ENCODE measurements at regions not wholly inside any gene's neighbourhood (a gene's known extent, or its start where the extent isn't known, plus 50 kb on each side); places are given as distances from the start of the nearest gene placed in this dataset.

DNA sequence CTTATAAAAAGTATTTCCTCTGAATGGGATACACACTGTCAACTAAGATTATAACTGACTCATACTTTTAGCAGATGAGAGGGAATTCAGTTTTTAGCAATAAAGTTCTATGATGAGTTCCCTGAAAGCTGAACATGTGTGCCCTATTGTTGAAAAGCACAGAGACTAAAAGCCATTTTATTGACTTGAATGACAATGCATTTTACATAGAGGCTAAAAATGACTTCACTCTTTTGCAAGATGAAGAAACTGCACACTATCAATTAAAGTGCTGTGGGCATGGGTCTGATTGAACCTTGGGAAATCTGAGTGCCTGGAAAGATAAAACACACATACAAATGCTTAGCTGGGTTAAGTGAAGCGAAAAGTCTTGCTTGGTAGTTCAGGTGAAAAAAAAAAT, 633.4 kb downstream of the PDHA2 start:
- no peak for FAIRE-seq
- DNase-seq: no peak
- Histone ChIP-seq H3K36me3 (ENCODE audit: control insufficient read depth in 2 of 3, insufficient read depth in 3 of 3, low read length in 3 of 3) (no peaks in the 10 kb centered on the region), H3K9ac (ENCODE audit: low read length in 3 of 3) (no peak overlapping the region), H3K4me1 (ENCODE audit: control insufficient read depth in 2 of 3, insufficient read depth in 2 of 3, low read depth in 1 of 3, low read length in 3 of 3) (no peaks in the 10 kb centered on the region), H3K4me3 (ENCODE audit: low read length in 3 of 3) (no peak overlapping the region), H3K27ac (ENCODE audit: low read depth in 2 of 2, low read length in 2 of 2) (no peak overlapping the region), H3K27me3 (ENCODE audit: control insufficient read depth, insufficient read depth, low read length) (no peaks in the 10 kb centered on the region), H3K9me3 (ENCODE audit: control insufficient read depth in 2 of 3, insufficient read depth in 1 of 3, low read length in 3 of 3) (no peaks in the 10 kb centered on the region)
- TF ChIP-seq, protein P1, sequence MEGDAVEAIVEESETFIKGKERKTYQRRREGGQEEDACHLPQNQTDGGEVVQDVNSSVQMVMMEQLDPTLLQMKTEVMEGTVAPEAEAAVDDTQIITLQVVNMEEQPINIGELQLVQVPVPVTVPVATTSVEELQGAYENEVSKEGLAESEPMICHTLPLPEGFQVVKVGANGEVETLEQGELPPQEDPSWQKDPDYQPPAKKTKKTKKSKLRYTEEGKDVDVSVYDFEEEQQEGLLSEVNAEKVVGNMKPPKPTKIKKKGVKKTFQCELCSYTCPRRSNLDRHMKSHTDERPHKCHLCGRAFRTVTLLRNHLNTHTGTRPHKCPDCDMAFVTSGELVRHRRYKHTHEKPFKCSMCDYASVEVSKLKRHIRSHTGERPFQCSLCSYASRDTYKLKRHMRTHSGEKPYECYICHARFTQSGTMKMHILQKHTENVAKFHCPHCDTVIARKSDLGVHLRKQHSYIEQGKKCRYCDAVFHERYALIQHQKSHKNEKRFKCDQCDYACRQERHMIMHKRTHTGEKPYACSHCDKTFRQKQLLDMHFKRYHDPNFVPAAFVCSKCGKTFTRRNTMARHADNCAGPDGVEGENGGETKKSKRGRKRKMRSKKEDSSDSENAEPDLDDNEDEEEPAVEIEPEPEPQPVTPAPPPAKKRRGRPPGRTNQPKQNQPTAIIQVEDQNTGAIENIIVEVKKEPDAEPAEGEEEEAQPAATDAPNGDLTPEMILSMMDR (IDR thresholded peaks at IDR 0.05; ENCODE audit: borderline replicate concordance, extremely low read depth, insufficient read depth): no peak
- intact Hi-C loops (cut with DNase I): no loop called here

DNA sequence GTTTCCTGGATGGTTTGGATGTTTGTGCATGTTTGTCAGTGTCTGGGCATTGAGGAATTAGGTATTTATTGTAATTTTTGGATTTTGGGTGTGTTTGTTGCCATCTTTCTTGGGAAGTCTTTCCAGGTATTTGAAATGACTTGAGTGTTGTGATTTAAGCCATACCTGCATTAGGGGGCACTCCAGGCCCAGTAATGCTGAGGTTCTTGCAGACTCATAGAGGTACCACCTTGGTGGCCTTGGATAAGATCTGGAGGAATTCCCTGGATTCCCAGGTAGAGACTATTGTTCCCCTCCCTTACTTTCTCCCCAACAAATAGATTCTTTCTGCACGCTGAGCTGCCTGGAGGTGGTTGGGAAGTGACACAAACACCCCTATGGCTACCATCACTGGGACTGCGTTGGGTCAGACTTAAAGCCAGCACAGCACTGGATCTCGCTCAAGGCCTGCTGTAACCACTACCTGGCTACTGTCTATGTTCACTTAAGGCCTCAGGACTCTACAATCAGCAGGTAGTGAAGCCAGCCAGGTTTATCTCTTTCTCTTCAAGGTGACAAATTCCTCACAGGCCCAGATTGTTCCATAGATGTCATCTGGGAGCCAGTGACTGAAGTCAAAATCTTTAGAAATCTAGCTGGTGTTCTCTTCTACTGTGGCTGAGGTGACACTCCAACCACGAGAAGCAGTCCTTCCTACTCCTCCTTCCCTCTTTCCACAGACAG, 643.6 kb downstream of the PDHA2 start:
- no peaks in the 10 kb centered on the region for H3K9me3 ChIP-seq (ENCODE audit: control insufficient read depth in 2 of 3, insufficient read depth in 1 of 3, low read length in 3 of 3)
- TF ChIP-seq, protein P1 (IDR thresholded peaks at IDR 0.05; ENCODE audit: borderline replicate concordance, extremely low read depth, insufficient read depth): no peak
- no peaks in the 10 kb centered on the region for H3K4me1 ChIP-seq (ENCODE audit: control insufficient read depth in 2 of 3, insufficient read depth in 2 of 3, low read depth in 1 of 3, low read length in 3 of 3)
- FAIRE-seq: no peak
- no peak overlapping the region for H3K9ac ChIP-seq (ENCODE audit: low read length in 3 of 3)
- no peak for DNase-seq
- no peaks in the 10 kb centered on the region for H3K36me3 ChIP-seq (ENCODE audit: control insufficient read depth in 2 of 3, insufficient read depth in 3 of 3, low read length in 3 of 3)
- H3K4me3 ChIP-seq (ENCODE audit: low read length in 3 of 3): no peak overlapping the region
- intact Hi-C loops (cut with DNase I): no loop called here
- no peaks in the 10 kb centered on the region for H3K27me3 ChIP-seq (ENCODE audit: control insufficient read depth, insufficient read depth, low read length)
- no peak overlapping the region for H3K27ac ChIP-seq (ENCODE audit: low read depth in 2 of 2, low read length in 2 of 2)

DNA sequence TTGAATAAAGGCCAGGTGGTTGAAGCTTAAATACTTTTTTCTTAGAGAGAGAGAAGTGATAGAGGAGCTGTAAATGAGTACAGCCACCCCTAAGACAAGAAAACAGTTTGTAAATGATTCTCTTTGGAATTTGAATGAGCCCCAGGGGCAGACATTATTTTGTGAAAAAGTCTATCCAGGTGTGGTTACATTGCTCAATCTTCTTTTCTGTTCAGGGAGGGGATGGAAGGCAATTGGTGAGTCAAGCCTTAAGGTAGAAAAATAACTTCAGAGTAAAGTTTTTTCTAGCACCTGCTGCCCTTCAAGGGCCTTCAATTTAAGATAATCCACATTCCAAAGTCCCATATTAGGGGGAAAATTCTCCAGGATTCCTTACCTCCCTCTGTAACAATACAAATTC, 646.7 kb downstream of the PDHA2 start:
- FAIRE-seq (no peak), DNase-seq (no peak)
- no peak overlapping the region for H3K4me3 ChIP-seq (ENCODE audit: low read length in 3 of 3)
- no peak overlapping the region for H3K9ac ChIP-seq (ENCODE audit: low read length in 3 of 3)
- H3K27ac ChIP-seq (ENCODE audit: low read depth in 2 of 2, low read length in 2 of 2): no peak overlapping the region
- no peaks in the 10 kb centered on the region for H3K9me3 ChIP-seq (ENCODE audit: control insufficient read depth in 2 of 3, insufficient read depth in 1 of 3, low read length in 3 of 3)
- no peaks in the 10 kb centered on the region for H3K27me3 ChIP-seq (ENCODE audit: control insufficient read depth, insufficient read depth, low read length)
- intact Hi-C loops (cut with DNase I): no loop called here
- no peaks in the 10 kb centered on the region for H3K36me3 ChIP-seq (ENCODE audit: control insufficient read depth in 2 of 3, insufficient read depth in 3 of 3, low read length in 3 of 3)
- H3K4me1 ChIP-seq (ENCODE audit: control insufficient read depth in 2 of 3, insufficient read depth in 2 of 3, low read depth in 1 of 3, low read length in 3 of 3): no peaks in the 10 kb centered on the region
- TF ChIP-seq, protein P1 (IDR thresholded peaks at IDR 0.05; ENCODE audit: borderline replicate concordance, extremely low read depth, insufficient read depth): no peak

DNA sequence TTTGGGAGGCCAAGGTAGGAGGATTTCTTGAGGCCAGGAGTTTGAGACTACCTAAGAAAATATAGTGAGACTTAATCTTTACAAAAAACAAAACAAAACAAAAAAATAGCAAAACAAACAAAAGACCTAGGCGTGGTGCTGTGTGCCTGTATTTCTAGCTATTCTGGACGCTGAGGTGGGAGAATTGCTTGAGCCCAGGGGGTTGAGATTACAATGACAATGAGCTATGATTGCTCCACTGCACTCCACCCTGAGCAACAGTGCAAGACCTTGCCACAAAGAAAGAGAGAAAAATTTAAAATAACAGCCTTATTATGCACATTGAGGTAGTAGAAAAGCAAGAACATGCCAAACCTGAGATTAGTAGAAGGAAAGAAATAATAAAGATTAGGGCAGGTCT, 657.7 kb downstream of the PDHA2 start:
- DNase-seq: no peak
- no peak overlapping the region for H3K4me3 ChIP-seq (ENCODE audit: low read length in 3 of 3)
- H3K4me1 ChIP-seq (ENCODE audit: control insufficient read depth in 2 of 3, insufficient read depth in 2 of 3, low read depth in 1 of 3, low read length in 3 of 3): no peaks in the 10 kb centered on the region
- no peak for FAIRE-seq
- H3K27me3 ChIP-seq (ENCODE audit: control insufficient read depth, insufficient read depth, low read length): no peaks in the 10 kb centered on the region
- H3K27ac ChIP-seq (ENCODE audit: low read depth in 2 of 2, low read length in 2 of 2): no peak overlapping the region
- TF ChIP-seq, protein P1 (IDR thresholded peaks at IDR 0.05; ENCODE audit: borderline replicate concordance, extremely low read depth, insufficient read depth): no peak
- no peaks in the 10 kb centered on the region for H3K36me3 ChIP-seq (ENCODE audit: control insufficient read depth in 2 of 3, insufficient read depth in 3 of 3, low read length in 3 of 3)
- no peak overlapping the region for H3K9ac ChIP-seq (ENCODE audit: low read length in 3 of 3)
- H3K9me3 ChIP-seq (ENCODE audit: control insufficient read depth in 2 of 3, insufficient read depth in 1 of 3, low read length in 3 of 3): peaks cover 0 to 3% (median 0%) of the 10 kb centered on the region in 3 donors
- intact Hi-C loops (cut with DNase I): no loop called here

All from kidney (tissue), 13 donors.